ENCODE measurements at regions not wholly inside any gene's neighbourhood (a gene's known extent, or its start where the extent isn't known, plus 50 kb on each side); places are given as distances from the start of the nearest gene placed in this dataset.

DNA sequence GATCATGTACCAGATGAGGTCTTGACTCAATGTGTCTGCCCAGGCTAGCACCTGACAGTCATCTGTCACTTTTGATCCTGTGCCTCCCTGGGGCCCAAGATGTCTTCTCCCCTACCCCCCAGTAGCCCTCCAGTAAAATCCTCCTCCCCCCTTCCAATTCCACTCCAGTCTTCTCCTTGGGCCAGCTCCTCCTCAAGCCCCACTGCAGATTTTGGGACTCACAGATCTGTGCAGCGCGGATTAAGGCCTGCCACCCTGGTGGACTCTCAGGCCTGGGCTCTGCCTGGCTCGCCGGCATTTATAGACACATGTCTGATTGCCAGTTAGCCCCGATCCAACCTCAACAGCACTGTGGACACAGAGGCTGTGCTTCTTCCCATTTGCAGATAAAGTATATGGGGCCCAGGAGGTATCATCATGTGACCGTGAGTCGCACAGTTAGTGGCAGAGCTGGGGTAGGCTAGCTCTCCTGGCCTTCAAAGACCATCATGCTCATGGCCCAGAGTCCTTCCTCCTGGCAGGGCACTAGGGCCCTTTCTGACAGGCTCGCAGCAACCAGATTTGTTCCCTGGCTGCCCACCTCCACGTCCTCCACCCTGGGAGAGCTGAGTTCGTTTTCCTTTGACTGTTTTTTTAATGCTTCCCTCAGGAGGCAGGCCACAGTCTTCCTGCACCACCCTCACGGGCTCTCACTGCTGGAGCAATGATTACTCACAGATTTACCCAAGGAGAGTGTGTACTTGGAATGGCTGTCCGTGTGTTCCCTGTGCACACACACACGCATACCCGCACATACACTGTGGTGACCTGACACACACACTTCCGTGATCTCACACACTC is 98.3 kb upstream of the DIO3 start:
- no peak for DNase-seq

DNA sequence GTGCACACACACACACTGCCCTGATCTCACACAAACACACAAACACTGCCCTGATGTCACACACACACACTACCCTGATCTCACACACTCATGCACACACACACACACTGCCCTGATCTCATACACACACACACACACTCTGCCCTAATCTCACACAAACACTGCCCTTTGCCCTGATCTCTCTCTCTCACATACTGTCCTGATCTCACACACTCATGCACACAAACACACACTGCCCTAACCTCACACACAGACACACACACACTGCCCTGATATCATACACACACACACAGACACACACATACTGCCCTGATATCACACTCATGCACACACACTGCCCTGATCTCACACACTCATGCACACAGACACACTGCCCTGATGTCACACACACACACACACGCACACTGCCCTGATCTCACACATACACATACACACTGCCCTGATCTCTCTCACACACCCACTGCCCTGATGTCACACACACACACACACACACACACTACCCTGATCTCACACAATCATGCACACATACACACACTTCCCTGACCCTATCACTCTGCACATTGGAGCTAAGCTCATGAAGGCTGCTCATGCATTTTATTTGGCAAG is 97.6 kb upstream of the DIO3 start:
- no peak for DNase-seq

DNA sequence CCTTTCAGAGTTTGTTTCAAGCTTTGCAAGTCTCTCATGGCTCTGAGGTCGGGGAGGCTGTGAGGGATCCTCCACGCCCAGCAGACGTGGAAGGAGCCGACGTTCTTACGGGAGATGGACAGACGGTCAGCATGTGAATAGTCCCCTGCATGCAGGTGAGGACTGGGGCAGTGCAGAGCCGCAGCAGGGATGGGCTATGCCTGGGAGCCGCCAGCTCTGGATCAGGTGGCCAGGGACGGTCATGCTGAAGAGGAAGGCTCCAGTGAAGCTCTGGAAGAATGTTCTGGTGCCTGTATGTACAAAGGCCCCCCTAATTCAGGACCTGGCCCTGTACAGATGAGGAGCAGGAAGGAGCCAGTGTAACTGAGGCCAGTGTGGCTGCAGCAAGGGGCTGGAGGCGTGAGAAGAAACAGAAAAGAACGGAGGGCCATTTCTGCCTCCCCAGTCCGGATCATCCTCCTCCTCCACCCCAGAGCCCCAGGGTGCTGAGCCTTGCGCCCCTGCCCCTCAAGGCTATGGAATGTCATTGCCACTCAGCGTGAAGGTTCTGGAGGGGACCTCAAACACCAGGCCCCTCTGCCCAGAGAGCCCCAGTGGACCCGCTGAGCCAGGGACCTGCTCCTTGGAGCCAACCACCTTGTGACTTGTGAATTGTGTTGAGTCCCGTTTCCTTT is 96.8 kb upstream of the DIO3 start:
- DNase-seq: no peak

DNA sequence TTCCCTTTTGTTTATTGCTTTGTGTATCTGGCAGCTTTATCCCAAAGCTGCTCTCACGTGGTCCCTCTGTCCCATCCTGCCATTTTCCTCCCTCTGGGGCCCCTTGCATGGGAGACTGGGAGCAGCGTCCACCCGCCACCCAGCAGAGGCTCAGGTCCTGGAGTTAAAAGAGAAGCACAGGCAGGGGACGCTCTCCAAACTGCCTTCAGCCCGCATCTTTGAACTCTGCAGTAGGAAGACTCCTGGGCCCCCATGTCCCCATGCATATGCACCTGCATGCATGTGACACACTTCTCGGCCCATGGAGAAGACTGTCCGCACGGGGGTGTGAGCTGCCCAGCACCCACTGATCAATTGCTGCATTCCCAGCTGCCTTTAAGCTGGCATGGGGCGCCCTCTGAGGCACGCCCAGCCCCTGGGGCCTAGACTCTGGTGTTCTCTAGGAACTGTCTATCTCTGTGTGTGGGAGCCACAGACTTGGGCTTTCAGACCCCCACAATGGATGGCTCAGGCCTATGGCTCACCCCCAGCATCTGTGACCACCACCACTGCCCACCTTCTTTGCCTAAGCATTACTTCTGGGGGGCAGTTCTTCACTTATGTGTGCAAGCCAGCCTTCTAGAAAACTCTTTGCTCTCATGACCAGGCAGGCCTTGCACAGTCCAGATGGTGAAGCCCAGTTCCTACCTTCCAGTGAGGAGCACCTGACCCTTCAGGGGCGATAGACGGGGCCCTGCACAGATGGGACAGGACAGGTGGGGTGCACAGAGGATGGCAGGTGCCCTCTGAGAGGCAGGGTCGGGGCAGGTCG is 96.1 kb upstream of the DIO3 start:
- no peak for DNase-seq

DNA sequence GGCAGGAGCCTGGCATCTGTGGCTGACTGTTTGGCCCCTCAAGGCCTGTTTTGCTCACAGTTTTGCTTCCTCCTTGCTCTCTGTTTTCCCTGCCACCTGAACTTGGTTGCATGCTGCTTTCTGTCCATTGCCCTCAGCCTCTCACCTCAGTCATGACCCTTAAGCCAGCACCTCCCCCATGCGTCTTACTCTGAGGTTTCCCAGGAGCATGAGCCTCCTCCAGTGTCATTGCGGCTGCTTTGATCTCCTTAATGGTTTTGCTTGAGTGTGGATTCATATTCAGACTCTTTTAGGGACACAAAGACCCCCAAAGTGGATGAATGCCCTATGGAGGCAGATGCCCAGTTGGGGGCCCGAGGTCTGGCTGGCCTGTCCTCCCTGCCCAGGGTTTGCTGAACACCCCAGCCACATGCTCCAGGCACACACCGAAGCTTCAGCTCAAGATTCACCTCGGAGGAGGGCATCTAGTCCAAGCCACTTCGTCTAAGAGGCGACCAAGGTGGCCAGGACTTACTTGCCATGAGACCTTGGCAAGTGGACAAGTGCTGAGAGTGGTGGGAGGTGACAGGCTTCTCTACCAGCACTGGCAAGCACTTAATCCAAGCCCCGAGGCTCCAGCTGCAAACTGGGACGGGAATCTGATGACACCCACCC is 95.4 kb upstream of the DIO3 start:
- DNase-seq: no peak

DNA sequence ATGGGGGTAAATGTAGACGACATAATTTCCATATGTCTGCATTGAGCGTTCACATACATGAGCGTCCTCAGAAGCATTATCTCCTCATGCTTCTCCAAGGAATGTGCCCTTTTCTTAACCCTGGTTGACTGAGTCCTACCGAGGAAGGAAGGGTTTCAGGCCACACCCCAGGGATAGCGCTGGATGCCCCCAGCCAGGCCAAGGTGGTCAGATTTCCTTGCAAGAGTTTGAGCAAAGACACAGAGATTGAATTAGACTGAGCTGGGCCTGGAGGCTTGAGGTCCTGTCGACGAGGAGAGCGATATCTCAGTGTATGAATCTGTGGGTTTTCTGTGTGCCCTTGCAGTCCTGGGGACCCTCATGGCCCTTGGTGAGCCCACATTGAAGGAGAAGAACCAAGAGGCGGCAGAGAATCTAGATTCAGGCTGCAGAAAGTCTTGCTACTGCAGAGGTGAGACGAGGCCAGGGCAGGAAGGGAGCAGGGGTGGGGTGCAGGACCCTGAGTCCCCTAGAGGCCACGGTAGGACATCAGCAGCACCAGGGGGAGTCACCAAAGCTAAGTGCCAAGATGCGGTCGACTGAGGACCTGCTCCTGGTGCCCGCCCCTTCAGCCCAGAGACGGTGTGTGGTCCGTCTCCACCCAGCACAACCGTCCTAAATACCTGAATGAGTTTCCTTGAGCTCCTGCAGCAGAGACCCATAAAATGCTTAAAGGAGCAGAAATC is 94.7 kb upstream of the DIO3 start:
- no peak for DNase-seq

DNA sequence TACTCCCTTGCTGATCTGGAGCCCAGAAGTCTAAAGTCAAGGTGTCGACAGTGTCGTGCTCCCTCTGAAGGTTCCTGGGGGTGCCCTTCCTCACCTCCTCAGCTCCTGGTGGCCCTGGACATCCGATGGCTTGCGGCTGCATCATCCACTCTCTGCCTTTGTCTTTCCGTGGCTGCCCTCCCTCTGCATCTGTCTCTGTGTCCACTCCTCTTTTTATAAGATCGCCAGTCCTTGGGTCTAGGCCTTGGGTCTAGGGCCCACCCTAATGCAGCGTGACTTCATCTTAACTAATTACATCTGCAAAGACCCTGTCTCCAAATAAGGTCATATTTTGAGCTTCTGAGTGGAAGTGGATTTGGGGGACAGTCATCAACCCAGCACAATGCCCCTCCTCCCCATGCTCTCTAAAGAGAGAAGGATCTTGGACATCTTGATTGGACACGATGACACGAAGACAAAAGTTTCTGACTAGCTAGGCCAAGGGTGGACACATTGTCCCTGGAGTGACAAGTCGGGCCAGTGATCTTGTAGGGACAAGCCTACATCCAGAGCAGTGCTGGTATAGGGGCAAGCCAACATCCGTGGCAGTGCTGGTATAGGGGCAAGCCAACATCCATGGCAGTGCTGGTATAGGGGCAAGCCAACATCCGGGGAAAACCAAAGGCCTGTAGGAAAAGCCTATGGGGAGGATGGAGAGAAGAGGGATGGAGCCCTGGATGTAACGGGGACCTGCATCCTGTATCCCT is 93.9 kb upstream of the DIO3 start:
- DNase-seq: no peak

DNA sequence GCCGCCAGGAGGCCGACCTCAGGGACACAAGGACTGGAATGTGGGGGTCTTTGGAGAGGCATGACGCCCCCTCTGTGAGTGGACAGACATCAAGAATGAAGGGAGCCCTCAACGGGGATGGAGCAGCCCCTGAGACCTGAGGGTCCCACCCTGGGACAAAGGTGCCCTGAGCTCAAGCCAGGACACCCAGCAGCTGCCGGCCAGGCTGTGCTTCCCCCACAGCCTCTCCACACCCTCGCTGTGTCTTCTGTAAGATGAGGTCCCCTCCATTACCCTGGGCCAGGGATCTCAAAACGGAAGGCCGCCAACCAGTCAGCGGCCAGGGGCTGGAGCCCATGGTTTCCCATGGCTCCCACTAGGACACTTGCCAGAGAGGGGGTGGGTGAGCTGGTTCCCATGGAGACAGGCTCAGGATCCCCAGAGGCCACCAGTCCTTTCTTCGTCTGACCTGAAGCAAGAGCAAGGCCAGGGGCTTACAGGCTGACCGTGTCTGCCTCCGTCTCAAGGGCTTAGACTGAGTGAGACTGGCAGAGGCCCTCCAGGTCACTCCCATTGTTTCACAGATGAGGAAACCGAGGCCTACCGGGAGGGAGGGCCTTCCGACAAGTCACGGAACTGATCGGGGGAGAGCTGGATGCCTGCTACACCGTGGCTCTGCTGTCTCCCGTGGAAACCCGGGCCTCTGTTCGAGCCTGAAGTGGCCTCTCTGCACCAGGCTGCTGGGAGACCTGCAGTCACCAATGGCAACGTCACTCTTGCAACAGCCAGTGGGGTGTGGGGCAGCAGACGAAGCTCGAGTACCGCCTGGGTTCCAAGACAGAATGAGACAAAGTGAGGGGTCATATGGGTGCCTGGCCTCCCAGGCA is 91.7 kb upstream of the DIO3 start:
- DNase-seq: no peak

DNA sequence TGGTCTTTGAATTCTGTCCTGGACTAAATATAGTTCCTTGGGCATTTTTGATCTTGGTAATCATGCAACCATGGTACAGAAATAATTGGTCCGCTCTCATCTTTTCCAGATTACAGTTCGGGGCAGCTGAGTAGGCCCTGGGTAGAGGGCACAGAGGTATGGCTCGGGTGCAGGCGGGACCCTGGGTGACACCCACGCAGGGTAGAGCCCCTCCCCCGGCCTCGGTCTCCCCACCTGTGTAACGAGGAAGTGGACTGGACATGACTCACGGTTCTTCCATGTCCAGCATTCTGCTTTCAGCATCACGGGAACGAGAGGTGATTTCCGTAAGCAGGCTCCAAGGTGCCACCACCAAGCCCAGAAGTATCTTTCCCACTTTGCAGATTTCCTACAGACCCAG is 91.0 kb upstream of the DIO3 start:
- no peak for DNase-seq

DNA sequence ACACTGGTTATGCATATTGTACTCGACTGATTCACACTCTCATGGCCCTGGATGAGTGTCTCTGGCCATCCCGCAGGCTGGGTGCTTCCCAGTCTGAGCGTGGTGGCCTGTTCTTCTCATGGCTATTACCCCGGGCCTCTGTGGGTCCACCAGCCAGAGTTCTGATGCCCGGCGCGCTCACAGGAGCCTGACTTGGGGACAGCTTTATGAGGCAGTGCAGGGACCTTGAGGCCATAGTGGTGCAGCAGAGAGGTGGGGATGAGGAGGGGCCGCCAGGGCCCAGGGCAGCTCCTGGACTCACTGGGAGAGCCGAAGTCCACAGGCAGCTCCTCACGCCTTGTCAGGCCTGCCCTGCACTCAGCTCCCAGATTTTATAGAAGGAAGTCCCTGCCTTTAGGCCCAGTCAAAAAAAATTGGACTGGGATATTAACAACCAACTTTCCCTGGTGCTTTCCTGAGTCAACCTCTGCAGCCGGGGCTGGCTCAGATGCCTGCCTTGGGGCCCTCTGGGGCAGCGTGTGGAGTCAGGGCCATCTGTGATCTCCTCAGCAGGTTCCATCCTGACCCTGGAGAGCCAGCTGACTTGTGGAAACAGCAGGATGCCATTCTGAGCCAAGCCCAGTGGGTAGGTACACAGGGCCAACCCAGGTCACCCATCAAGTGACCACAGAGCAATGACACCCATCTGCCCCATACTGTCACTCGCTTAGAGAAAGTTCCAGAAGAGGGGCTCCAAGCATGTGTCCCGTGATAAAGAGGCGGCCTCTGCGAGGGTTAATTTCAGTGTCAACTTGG is 89.4 kb upstream of the DIO3 start:
- no peak for DNase-seq

DNA sequence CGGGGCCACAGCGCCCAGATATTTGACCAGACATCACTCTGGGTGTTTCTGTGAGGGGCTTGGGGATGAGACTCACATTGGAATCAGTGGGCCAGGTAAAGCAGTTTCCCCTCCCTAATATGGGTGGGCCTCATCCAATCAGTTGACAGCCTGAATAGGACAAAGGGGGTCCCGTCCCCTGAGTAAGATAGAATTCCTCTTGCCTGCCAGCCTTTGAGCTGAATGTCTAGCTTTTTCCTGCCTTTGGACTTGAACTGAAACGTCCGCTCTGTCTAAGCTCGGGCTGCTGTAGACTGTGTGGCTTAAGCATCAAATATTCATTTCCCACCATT is 88.8 kb upstream of the DIO3 start:
- no peak for DNase-seq

DNA sequence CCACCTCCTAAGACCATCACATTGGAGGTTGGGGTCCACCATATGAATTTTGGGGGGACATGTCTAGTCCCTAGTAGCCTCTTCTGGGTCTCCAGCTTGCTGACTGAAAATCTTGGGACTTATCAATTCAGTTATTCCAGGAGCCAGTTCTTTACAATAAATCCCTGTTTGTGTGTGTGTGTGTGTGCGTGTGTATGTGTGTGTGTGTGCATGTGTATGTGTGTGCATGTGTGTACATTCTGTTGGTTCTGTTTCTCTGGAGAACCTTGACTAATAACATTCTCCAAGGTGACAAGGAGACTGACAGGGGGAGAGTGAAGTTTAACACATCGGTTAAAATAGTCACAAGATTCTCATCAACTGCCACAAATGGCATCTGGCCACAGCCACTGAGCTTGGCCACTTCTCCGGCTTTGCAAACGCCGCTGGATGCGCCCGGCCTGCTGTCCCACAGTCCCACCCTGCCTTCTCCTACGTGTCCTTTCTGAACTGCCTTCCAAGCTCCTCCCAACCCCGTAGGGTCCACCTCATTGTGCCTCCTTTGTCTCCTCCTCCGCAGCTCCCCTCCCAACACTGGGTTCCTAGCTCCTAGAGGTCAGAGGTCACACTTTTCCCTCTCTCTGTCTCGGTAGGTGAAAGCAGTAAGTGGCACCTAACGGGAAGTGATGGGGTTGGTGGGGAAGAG is 88.1 kb upstream of the DIO3 start:
- DNase-seq: no peak

DNA sequence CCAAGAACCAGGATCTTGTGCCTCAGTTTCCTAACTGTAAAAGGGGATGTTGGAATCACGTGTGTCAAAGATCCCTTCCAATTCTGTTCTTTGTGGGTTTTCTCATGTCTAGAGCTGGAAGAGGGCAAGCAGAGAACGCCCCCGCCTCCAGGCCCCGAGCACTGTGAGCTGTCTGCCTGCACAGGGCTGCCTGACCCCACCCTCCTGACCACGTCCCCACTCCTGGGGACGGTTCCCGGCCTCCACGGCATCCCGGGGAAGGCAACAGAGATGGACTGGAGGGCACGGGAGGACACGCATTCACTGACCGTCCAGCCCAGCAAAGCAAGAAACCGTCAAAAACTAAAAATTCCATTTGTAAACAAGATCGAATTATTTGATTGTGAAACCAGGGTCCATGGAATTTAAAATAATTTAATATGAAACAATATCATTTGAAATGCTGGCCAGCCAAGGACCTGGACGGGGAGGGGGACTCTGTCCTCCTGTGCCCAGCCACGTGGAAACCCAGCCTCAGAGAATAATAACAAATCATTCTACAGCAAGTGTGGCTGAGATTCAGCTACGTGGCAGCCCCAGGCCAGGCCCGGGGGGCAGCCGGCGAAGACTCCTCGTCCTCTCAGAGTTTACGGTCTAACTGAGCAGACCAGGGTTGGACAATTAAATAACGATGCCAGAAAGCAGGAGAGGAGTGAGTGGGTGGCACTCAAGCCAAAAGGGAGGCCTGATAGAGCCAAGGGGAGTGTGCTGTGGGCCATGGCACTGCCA is 87.3 kb upstream of the DIO3 start:
- DNase-seq: no peak

DNA sequence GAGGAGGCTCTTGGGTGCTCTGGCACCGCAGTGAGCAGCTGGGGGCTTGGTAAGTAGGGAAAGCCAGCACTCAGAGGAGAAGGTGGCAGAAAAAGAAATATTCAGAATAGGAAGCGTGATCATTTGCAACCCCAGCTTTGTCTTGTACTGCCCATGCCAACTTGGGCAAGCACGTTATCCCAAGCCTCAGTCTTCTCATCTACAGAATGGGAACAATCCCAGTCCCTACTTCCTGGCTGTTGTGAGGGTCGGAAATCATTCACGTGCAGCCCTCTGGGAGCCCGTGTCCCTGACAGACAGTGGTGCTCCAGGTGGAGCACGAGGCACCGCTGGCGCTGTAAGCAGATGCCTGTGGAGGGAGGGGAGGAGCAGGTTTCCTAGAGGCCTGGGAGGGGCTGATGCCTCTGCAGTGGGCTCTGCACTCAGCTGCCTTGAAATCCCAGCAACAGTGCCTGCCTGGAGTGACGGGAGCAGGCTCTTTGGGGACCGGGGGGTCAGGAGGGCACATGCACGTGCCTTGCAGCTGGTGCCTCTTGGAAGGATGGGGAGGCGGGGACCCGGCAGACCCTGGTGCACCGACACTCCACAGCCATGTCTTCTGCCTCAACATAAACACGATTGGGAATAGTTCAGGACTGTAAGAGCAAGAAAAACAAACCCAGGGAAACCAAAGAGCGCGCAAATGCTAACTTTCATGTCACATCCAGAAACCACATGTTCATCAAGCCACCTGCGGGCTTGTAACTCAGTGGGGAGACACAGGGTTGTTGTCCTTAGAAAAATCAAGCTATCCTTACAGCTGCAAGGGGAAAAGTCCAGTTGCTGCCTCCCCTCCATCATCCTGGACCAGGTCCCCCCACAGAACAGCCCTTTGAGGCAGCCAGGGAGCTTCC is 86.5 kb upstream of the DIO3 start:
- no peak for DNase-seq

DNA sequence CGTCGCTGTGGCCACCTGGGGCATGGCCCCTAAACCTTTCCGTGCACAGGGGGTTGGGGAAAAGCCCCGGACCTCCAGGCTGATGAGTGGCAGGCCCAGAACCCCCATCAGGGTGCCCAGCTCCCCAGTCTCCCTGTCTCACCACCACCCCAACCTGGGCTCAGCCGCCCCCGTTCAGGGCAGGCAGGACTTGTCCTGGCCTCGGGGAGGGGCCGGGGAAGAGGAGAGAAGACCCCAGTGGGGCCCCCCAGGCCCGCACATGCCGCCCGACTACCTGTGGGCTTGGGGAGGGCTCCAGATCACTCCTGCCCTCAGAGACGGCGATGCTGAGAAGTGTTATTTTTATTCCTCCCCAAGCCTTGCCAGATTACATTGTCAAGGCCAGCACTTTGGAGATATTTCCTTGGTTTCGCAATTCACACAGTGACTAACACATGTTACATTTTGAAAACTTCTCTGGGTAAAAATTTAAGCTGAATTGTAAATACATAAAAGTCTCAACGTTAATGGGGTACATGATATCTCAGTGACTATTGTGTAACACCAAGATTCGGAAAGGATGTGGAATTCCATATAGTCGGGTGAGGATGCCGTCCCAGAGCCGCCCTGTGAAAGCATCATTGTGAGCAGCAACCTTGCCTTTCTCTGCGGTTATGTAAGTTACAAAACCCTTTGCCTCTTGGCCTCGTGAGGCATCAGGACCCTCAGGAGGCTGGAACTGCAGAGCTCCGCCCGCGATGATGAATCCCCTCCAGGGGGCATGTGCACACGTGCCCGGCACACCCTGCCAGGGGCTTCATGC is 85.6 kb upstream of the DIO3 start:
- DNase-seq: no peak

DNA sequence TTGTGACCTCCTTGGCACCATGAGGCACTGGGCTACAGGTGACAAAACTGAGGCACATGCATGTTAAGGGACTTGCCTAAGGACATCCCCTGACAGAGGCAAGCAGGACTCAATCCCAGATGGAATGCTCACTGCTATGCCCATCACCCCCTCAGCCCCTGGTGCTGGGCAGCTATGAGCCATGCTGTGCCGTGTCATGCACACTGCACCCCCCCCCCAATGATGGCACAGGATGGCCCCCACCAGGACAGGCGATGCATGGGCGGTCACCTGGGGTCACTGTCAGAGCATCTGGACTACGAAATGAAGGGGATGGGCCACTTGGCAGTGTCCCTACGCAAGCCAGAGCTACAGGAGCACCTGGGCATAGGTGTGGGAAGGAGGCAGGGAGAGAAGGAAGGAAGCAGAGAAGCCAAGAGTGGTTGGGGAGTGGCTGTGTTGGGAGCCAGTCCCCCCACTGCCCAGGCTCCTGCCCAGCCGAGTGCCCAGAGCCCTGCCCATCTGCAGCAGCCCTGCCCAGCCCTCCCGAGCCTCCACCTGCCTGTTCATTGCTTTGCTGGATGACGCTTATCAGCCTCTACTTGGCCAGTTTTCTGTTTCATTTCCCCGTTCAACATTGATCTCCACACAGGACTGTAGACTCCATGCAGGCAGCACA is 84.9 kb upstream of the DIO3 start:
- DNase-seq: no peak
